ENCODE measurements at regions not wholly inside any gene's neighbourhood (a gene's known extent, or its start where the extent isn't known, plus 50 kb on each side); places are given as distances from the start of the nearest gene placed in this dataset.

DNA sequence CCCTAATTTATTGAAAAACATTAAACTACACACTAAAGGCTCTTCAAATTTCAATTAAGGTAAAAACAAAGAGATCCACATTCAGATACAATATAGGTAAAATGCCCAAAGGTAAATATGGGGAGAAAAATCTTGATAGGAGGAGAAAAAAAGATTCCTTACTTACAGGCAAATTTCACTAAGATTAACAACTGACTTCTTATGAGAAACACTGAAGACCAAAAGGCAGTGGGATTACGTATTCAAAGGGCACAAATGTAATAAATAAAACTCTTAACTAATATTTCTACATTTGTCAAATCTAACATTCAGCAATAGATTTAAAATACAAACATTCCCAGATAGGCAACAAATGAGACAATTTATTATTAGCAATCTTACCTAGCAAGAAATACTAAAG, 829.3 kb downstream of the SH3BGRL start:
- H3K4me3 ChIP-seq: no peak overlapping the region
- no peak overlapping the region for H3K27ac ChIP-seq
- no peak overlapping the region for H3K4me2 ChIP-seq
- no peaks in the 10 kb centered on the region for H3K36me3 ChIP-seq (ENCODE audit: low read depth)
- TF ChIP-seq CTCF (conservative IDR thresholded peaks at IDR 0.05) (no peak), EZH2 (IDR thresholded peaks at IDR 0.05; ENCODE audit: low read depth) (no peak)
- no peaks in the 10 kb centered on the region for H3K27me3 ChIP-seq (ENCODE audit: insufficient read depth, low read depth)
- no peaks in the 10 kb centered on the region for H3F3A ChIP-seq (ENCODE audit: insufficient read depth, low read depth)
- no TSS peak for BruUV-seq (replicated peaks)
- POLR2A ChIA-PET (ENCODE audit: unreplicated experiment): no interaction called here
- H3K9me3 ChIP-seq (ENCODE audit: insufficient read depth, low read depth): no peaks in the 10 kb centered on the region
- no peaks in the 10 kb centered on the region for H3K4me1 ChIP-seq (replicated peaks; ENCODE audit: insufficient read depth)
- no peak overlapping the region for H2AFZ ChIP-seq
- intact Hi-C loops (cut with micrococcal nuclease; ENCODE audit: unreplicated experiment): no loop called here
- DNase-seq: no peak
- no peaks in the 10 kb centered on the region for H3K9me2 ChIP-seq (ENCODE audit: insufficient read depth)
- H3K79me2 ChIP-seq (ENCODE audit: low read depth): no peaks in the 10 kb centered on the region
- H4K20me1 ChIP-seq (ENCODE audit: insufficient read depth): no peaks in the 10 kb centered on the region
- CTCF ChIA-PET: no interaction called here

- H3K79me2 ChIP-seq (ENCODE audit: low read depth): no peaks in the 10 kb centered on the region
- no peak overlapping the region for H2AFZ ChIP-seq
- no peaks in the 10 kb centered on the region for H4K20me1 ChIP-seq (ENCODE audit: insufficient read depth)
- BruUV-seq (replicated peaks): no TSS peak
- H3K9me2 ChIP-seq (ENCODE audit: insufficient read depth): no peaks in the 10 kb centered on the region
- no peaks in the 10 kb centered on the region for H3K27me3 ChIP-seq (ENCODE audit: insufficient read depth, low read depth)
- no peak overlapping the region for H3K4me3 ChIP-seq
- intact Hi-C loops (cut with micrococcal nuclease; ENCODE audit: unreplicated experiment): no loop called here
- H3K4me1 ChIP-seq (replicated peaks; ENCODE audit: insufficient read depth): no peaks in the 10 kb centered on the region
- H3K4me2 ChIP-seq: no peak overlapping the region
- DNase-seq: no peak
- H3K36me3 ChIP-seq (ENCODE audit: low read depth): no peaks in the 10 kb centered on the region
- no peak for TF ChIP-seq CTCF (conservative IDR thresholded peaks at IDR 0.05)
- TF ChIP-seq EZH2 (IDR thresholded peaks at IDR 0.05; ENCODE audit: low read depth): no peak
- no peaks in the 10 kb centered on the region for H3F3A ChIP-seq (ENCODE audit: insufficient read depth, low read depth)
- ChIA-PET CTCF (no interaction called here), POLR2A (ENCODE audit: unreplicated experiment) (no interaction called here)
- no peak overlapping the region for H3K27ac ChIP-seq
- H3K9me3 ChIP-seq (ENCODE audit: insufficient read depth, low read depth): no peaks in the 10 kb centered on the region
Observed at GRCh38 chrX:82038793-82039192, 836.9 kb downstream of the SH3BGRL start.

DNA sequence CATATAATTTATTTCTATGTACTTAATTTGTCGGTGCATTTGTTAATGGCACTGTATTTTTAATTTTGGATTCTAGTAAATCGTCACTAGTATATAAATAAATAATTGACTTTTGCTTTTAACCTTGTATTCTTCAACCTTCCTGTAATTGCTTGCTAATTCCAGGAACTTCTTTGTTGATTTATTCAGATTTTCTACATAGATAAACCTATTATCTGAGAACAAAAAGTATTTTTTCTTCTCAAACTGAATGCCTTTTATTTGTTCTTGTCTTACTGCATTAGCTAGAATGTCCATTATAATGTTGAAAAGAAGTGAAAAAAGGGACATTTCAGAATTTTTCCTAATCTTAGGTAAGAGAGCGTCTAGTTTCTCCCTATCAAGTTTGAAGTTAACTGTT, 839.1 kb downstream of the SH3BGRL start:
- intact Hi-C loops (cut with micrococcal nuclease; ENCODE audit: unreplicated experiment): no loop called here
- no peak for TF ChIP-seq CTCF (conservative IDR thresholded peaks at IDR 0.05)
- no peak for TF ChIP-seq EZH2 (IDR thresholded peaks at IDR 0.05; ENCODE audit: low read depth)
- H3K4me1 ChIP-seq (replicated peaks; ENCODE audit: insufficient read depth): no peaks in the 10 kb centered on the region
- ChIA-PET POLR2A (ENCODE audit: unreplicated experiment) (no interaction called here), CTCF (no interaction called here)
- no peaks in the 10 kb centered on the region for H3K79me2 ChIP-seq (ENCODE audit: low read depth)
- no TSS peak for BruUV-seq (replicated peaks)
- no peak for DNase-seq
- no peaks in the 10 kb centered on the region for H3K36me3 ChIP-seq (ENCODE audit: low read depth)
- no peaks in the 10 kb centered on the region for H3K9me2 ChIP-seq (ENCODE audit: insufficient read depth)
- no peaks in the 10 kb centered on the region for H3K9me3 ChIP-seq (ENCODE audit: insufficient read depth, low read depth)
- H3K27ac ChIP-seq: no peak overlapping the region
- no peaks in the 10 kb centered on the region for H4K20me1 ChIP-seq (ENCODE audit: insufficient read depth)
- H3K4me2 ChIP-seq: no peak overlapping the region
- H3F3A ChIP-seq (ENCODE audit: insufficient read depth, low read depth): no peaks in the 10 kb centered on the region
- no peaks in the 10 kb centered on the region for H3K27me3 ChIP-seq (ENCODE audit: insufficient read depth, low read depth)
- no peak overlapping the region for H2AFZ ChIP-seq
- H3K4me3 ChIP-seq: no peak overlapping the region

Data from PC-9 (cell line).